Endothelial cell of umbilical vein (primary cell): ENCODE measurements at regions not wholly inside any gene's neighbourhood (a gene's known extent, or its start where the extent isn't known, plus 50 kb on each side); places are given as distances from the start of the nearest gene placed in this dataset.

Experiments used
- BruUV-seq: library from RNA; stranded (reverse); fragments of 400-500 nt; replicated peaks from 2 replicates; lab custom pipeline; 2021; lab: Mats Ljungman, UMichigan
- CTCF ChIA-PET: fragments of 300-600, 350-600 bp; sonication (Branson Sonifier 250); formaldehyde crosslinking; loops from one replicate; lab custom pipeline; 2021; ENCODE audit warnings: antibody characterized with exemption, inconsistent platforms; lab: Charles Lee
- POLR2A ChIA-PET: fragments of 300-600, 350-600 bp; sonication (Branson Sonifier 250); formaldehyde crosslinking; loops from one replicate; lab custom pipeline; 2021; ENCODE audit warnings: antibody characterized with exemption, inconsistent platforms; lab: Charles Lee
- DNase-seq: peaks from one replicate; pipeline ENCODE4 v3.0.0-alpha.2; 2011; ENCODE audit warnings: low read depth, low spot score
- FAIRE-seq: peaks from 2 replicates; lab custom pipeline; 2011; peaks lifted over from hg19 to GRCh38; lab: Jason Lieb, UNC
- H2AFZ ChIP-seq: 2 replicates; pipeline ENCODE4 v1.6.0; 2012; ENCODE audit warnings: low read depth, low read length, control low read depth, inconsistent platforms
- H3K27ac ChIP-seq: 2 replicates; pipeline ENCODE4 v1.5.1; 2011; ENCODE audit warnings: low read depth, mild to moderate bottlenecking, control low read depth, low read length, moderate library complexity; ENCODE audit not compliant: insufficient read depth
- H3K27me3 ChIP-seq, 2 experiments: 2 replicates each; pipeline versions ENCODE4 v1.6.0 to v1.6.1; 2011; ENCODE audit warnings: low read length in 2 of 2, mixed read lengths in 1 of 2; ENCODE audit not compliant: control insufficient read depth in 2 of 2, insufficient read depth in 2 of 2
- H3K36me3 ChIP-seq, 2 experiments: 2 replicates in 1 of 2; 3 replicates in 1 of 2; pipeline ENCODE4 v1.5.1; 2011; ENCODE audit warnings: low read length in 2 of 2, mild to moderate bottlenecking in 1 of 2, moderate library complexity in 1 of 2; ENCODE audit not compliant: control insufficient read depth in 2 of 2, insufficient read depth in 2 of 2; ENCODE audit errors: extremely low read depth in 1 of 2
- H3K4me1 ChIP-seq: 3 replicates; pipeline ENCODE4 v1.5.1; 2011; ENCODE audit warnings: mild to moderate bottlenecking, low read length; ENCODE audit not compliant: control insufficient read depth, insufficient read depth; ENCODE audit errors: extremely low read depth
- H3K4me2 ChIP-seq: 2 replicates; pipeline ENCODE4 v1.6.1; 2011; ENCODE audit warnings: low read length, control low read depth, mixed read lengths; ENCODE audit not compliant: insufficient read depth
- H3K4me3 ChIP-seq, 3 experiments: fragments of 200-600 bp in 1 of 3; sonication (generic), shearing (Covaris generic) in 1 of 3; replicated peaks in 1 of 3; 2 replicates each; pipeline ENCODE4 v1.5.1; 2011 to 2016; ENCODE audit warnings: control low read depth in 3 of 3, low read length in 3 of 3, mild to moderate bottlenecking in 2 of 3, inconsistent platforms in 1 of 3, low read depth in 1 of 3, moderate library complexity in 1 of 3; ENCODE audit not compliant: insufficient read depth in 1 of 3
- H3K79me2 ChIP-seq: 2 replicates; pipeline ENCODE4 v1.6.0; 2012; ENCODE audit warnings: low read length, inconsistent platforms; ENCODE audit not compliant: control insufficient read depth, insufficient read depth
- H3K9ac ChIP-seq: replicated peaks from 2 replicates; pipeline ENCODE3; 2011; ENCODE audit warnings: low read length, control low read depth; ENCODE audit not compliant: insufficient read depth; ENCODE audit errors: extremely low read depth
- H3K9me1 ChIP-seq: replicated peaks from 3 replicates; pipeline ENCODE4 v1.6.0; 2011; ENCODE audit warnings: mild to moderate bottlenecking, low read length; ENCODE audit not compliant: control insufficient read depth, insufficient read depth; ENCODE audit errors: extremely low read depth
- H3K9me3 ChIP-seq: replicated peaks from 2 replicates; pipeline ENCODE4 v1.5.1; 2012; ENCODE audit warnings: low read length, inconsistent platforms; ENCODE audit not compliant: control insufficient read depth, insufficient read depth
- H4K20me1 ChIP-seq: replicated peaks from 2 replicates; pipeline ENCODE3; 2011; ENCODE audit warnings: mild to moderate bottlenecking, low read length; ENCODE audit not compliant: control insufficient read depth, insufficient read depth; ENCODE audit errors: extremely low read depth
- EZH2 ChIP-seq: IDR thresholded peaks from 2 replicates; pipeline ENCODE4 v1.6.1; 2012; ENCODE audit warnings: borderline replicate concordance, low read depth, mild to moderate bottlenecking, moderate library complexity, low read length, inconsistent platforms; ENCODE audit not compliant: severe bottlenecking
- FOS ChIP-seq: IDR thresholded peaks from 2 replicates; pipeline ENCODE4 v1.6.1; 2011; ENCODE audit warnings: mild to moderate bottlenecking, low read length, moderate library complexity, borderline replicate concordance; ENCODE audit not compliant: insufficient read depth
- GATA2 ChIP-seq: IDR thresholded peaks from 2 replicates; pipeline ENCODE4 v1.7.0; 2011; ENCODE audit warnings: low read depth, mild to moderate bottlenecking, moderate library complexity, mixed read lengths, low read length; ENCODE audit not compliant: insufficient read length, insufficient read depth
- JUN ChIP-seq: IDR thresholded peaks from 2 replicates; pipeline ENCODE4 v1.6.1; 2011; ENCODE audit warnings: borderline replicate concordance, low read depth; ENCODE audit not compliant: insufficient read length, insufficient read depth
- MYC ChIP-seq: IDR thresholded peaks from one replicate; pipeline ENCODE4 v1.6.1; 2011; ENCODE audit warnings: mild to moderate bottlenecking, low read depth, low read length
- POLR2A ChIP-seq: IDR thresholded peaks from 2 replicates; pipeline ENCODE4 v1.6.1; 2012; ENCODE audit warnings: low read depth, mild to moderate bottlenecking, control low read depth, low read length
- POLR2AphosphoS5 ChIP-seq: IDR thresholded peaks from 2 replicates; pipeline ENCODE4 v1.6.1; 2012; ENCODE audit warnings: low read depth, mild to moderate bottlenecking, control low read depth, low read length, moderate library complexity; ENCODE audit not compliant: insufficient read depth
- dilution Hi-C: fragments of 300-500 bp; cut with MboI; formaldehyde crosslinking; loops from one replicate; pipeline ENCODE4 v1.15.0; 2019; ENCODE audit warnings: low sequenced_read_pairs; ENCODE audit not compliant: extremely low pct_ligation_motif_present
- intact Hi-C: fragments of 100-400 bp; cut with micrococcal nuclease; formaldehyde crosslinking; loops from one replicate; pipeline ENCODE4 v1.10.0; 2022
- TF ChIP-seq, protein P1 (sequence below): IDR thresholded peaks from 2 replicates; pipeline ENCODE4 v1.6.1; 2011; ENCODE audit not compliant: insufficient read depth, insufficient read length
- TF ChIP-seq, protein P2 (sequence below), 2 donors: IDR thresholded peaks; 1 replicate in 1 of 2; 2 replicates in 1 of 2; pipeline ENCODE4 v1.5.1; 2011; ENCODE audit warnings: low read length in 2 of 2, mild to moderate bottlenecking in 2 of 2, moderate library complexity in 2 of 2, control low read depth in 1 of 2, inconsistent platforms in 1 of 2, low read depth in 1 of 2; ENCODE audit not compliant: insufficient read depth in 1 of 2; ENCODE audit errors: extremely low read depth in 1 of 2

DNA sequence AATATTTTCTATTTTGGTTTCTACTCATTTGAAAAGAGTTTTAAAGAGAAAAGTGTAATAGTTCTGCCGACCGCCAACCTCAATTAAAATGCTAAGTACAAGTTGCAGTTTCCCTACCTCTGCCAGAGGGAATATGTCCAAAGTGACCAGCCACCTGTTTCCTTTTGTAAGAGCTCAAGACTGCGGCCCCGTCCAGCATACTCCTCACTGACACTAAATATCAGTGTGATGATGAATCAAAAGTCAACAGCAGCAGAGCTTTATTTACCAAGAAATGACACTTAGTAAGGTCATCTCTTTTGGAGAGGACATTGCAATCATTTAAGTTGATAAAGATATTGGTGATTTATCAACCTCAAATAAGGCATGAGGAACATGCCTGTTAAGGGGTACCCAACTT lies 57.4 kb upstream of the NRIP1 start:
- H2AFZ ChIP-seq, result no peak overlapping the region
- dilution Hi-C loops, result no loop called here
- no TSS peak for BruUV-seq

More for the DNA sequence above, 57.4 kb upstream of the NRIP1 start:
- H3K4me2 ChIP-seq, result no peak overlapping the region
- H3K79me2 ChIP-seq, result no peaks in the 10 kb centered on the region
- no peaks in the 10 kb centered on the region for H3K9me1 ChIP-seq
- intact Hi-C loops, result no loop called here
- no peaks in the 10 kb centered on the region for H3K9me3 ChIP-seq
- no peak overlapping the region for H3K9ac ChIP-seq
- FAIRE-seq, result no peak
- H3K4me1 ChIP-seq, result peaks cover 6% of the 10 kb centered on the region
- no peaks in the 10 kb centered on the region for H3K27me3 ChIP-seq
- H3K36me3 ChIP-seq, result no peaks in the 10 kb centered on the region
- H4K20me1 ChIP-seq, result no peaks in the 10 kb centered on the region
- H3K27ac ChIP-seq, result no peak overlapping the region
- no peak overlapping the region for H3K4me3 ChIP-seq
- no peak for TF ChIP-seq FOS
- TF ChIP-seq EZH2, result no peak
- TF ChIP-seq, protein P1, sequence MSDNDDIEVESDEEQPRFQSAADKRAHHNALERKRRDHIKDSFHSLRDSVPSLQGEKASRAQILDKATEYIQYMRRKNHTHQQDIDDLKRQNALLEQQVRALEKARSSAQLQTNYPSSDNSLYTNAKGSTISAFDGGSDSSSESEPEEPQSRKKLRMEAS, result no peak
- TF ChIP-seq, protein P2, sequence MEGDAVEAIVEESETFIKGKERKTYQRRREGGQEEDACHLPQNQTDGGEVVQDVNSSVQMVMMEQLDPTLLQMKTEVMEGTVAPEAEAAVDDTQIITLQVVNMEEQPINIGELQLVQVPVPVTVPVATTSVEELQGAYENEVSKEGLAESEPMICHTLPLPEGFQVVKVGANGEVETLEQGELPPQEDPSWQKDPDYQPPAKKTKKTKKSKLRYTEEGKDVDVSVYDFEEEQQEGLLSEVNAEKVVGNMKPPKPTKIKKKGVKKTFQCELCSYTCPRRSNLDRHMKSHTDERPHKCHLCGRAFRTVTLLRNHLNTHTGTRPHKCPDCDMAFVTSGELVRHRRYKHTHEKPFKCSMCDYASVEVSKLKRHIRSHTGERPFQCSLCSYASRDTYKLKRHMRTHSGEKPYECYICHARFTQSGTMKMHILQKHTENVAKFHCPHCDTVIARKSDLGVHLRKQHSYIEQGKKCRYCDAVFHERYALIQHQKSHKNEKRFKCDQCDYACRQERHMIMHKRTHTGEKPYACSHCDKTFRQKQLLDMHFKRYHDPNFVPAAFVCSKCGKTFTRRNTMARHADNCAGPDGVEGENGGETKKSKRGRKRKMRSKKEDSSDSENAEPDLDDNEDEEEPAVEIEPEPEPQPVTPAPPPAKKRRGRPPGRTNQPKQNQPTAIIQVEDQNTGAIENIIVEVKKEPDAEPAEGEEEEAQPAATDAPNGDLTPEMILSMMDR (IDR thresholded peaks at IDR 0.05; ENCODE audit: extremely low read depth in 1 of 2, insufficient read depth in 1 of 2, low read depth in 1 of 2, low read length in 2 of 2), result no peak
- no peak for TF ChIP-seq GATA2
- TF ChIP-seq MYC, result no peak
- TF ChIP-seq POLR2AphosphoS5, result no peak
- TF ChIP-seq POLR2A, result no peak
- TF ChIP-seq JUN, result no peak
- no peak for DNase-seq
- POLR2A ChIA-PET, result no interaction called here
- CTCF ChIA-PET, result interaction anchor here (1.5 to 2.3 kb wide), 2 partner anchors 9 to 258 kb away, joined by 3 to 8 read pairs; no protein-coding TSS in a partner anchor
